DND-41 (cell line): ENCODE measurements at regions not wholly inside any gene's neighbourhood (a gene's known extent, or its start where the extent isn't known, plus 50 kb on each side); places are given as distances from the start of the nearest gene placed in this dataset.

Source experiments
- ATAC-seq: fragments of 200-7000 bp; cut with Tn5 transposase; 3 replicates; pipeline ENCODE4 v1.9.1; 2021; ENCODE audit warnings: low read depth; ENCODE audit not compliant: insufficient read depth
- DNase-seq: peaks from one replicate; pipeline ENCODE4 v3.0.0-alpha.2; 2020
- H2AFZ ChIP-seq: 2 replicates; pipeline ENCODE4 v1.6.0; 2012; ENCODE audit warnings: low read depth, low read length
- H3K27ac ChIP-seq: 2 replicates; pipeline ENCODE4 v1.5.1; 2012; ENCODE audit warnings: low read length, inconsistent platforms
- H3K27me3 ChIP-seq: fragments of 200-600 bp; sonication (generic); 2 replicates; pipeline ENCODE4 v1.6.0; 2012; ENCODE audit warnings: low read length, mild to moderate bottlenecking, inconsistent platforms; ENCODE audit not compliant: insufficient read depth, poor library complexity
- H3K36me3 ChIP-seq: 2 replicates; pipeline ENCODE4 v1.5.1; 2012; ENCODE audit warnings: low read length, inconsistent platforms; ENCODE audit not compliant: insufficient read depth
- H3K4me1 ChIP-seq: 2 replicates; pipeline ENCODE4 v1.5.1; 2012; ENCODE audit warnings: mild to moderate bottlenecking, low read length; ENCODE audit not compliant: insufficient read depth
- H3K4me2 ChIP-seq: 2 replicates; pipeline ENCODE4 v1.6.0; 2012; ENCODE audit warnings: mild to moderate bottlenecking, moderate library complexity, low read length, inconsistent platforms; ENCODE audit not compliant: insufficient read depth
- H3K4me3 ChIP-seq, 2 experiments: fragments of 200-600 bp in 1 of 2; shearing (Covaris generic) in 1 of 2; 2 replicates each; pipeline ENCODE4 v1.5.1; 2012 to 2016; ENCODE audit warnings: inconsistent platforms in 2 of 2, low read length in 2 of 2, mild to moderate bottlenecking in 2 of 2, low read depth in 1 of 2, moderate library complexity in 1 of 2
- H3K79me2 ChIP-seq: 2 replicates; pipeline ENCODE4 v1.6.0; 2012; ENCODE audit warnings: low read length, inconsistent platforms; ENCODE audit not compliant: insufficient read depth
- H3K9ac ChIP-seq: 2 replicates; pipeline ENCODE4 v1.6.0; 2012; ENCODE audit warnings: low read depth, mild to moderate bottlenecking, inconsistent platforms, low read length, moderate library complexity
- H3K9me3 ChIP-seq: 2 replicates; pipeline ENCODE4 v1.5.1; 2012; ENCODE audit warnings: low read length, moderate library complexity, mild to moderate bottlenecking, inconsistent platforms; ENCODE audit not compliant: insufficient read depth, severe bottlenecking
- H4K20me1 ChIP-seq: 2 replicates; pipeline ENCODE4 v1.6.0; 2012; ENCODE audit warnings: low read length; ENCODE audit not compliant: insufficient read depth
- EZH2 ChIP-seq: IDR thresholded peaks from 3 replicates; pipeline ENCODE4 v1.6.1; 2012; ENCODE audit warnings: borderline replicate concordance, low read depth, mild to moderate bottlenecking, moderate library complexity, low read length, inconsistent platforms; ENCODE audit not compliant: severe bottlenecking
- TF ChIP-seq, protein P1 (sequence below): IDR thresholded peaks from 2 replicates; pipeline ENCODE4 v1.5.1; 2012; ENCODE audit warnings: borderline replicate concordance, low read length, moderate library complexity, mild to moderate bottlenecking; ENCODE audit not compliant: poor library complexity, severe bottlenecking; ENCODE audit errors: extremely low read depth

DNA sequence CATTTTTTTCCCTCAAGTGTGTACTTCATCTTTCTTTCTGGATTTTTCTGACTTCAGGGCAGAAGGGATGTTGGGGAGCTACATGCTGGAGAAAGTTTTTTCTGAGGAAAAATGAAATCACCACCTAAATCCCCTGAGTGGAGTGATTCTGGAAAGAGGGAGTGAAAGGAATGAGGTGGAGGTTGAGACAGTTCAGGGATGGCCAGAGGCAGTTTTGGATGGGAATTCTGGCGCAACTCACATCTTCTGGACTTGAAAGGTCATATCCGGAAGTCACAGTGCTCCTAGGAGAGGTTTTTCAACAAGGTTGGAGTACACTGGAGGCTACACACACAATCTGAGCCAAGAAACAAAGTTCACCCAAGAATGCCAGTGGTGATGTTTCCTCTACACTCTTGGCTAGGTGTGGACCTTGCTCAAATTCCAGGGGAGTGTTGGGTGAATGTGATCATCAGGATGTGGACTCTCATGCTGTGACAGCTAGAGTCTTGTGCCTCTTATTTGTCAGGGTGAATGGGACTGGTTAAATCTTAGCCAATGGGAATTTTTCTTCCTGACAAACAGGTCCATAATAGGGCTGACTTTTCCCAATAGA is 161.5 kb downstream of the HLX start:
- no peaks in the 10 kb centered on the region for H4K20me1 ChIP-seq
- H3K4me2 ChIP-seq, result no peak overlapping the region
- no peak overlapping the region for H3K27ac ChIP-seq
- DNase-seq (no peak), ATAC-seq (no peak)
- no peaks in the 10 kb centered on the region for H3K27me3 ChIP-seq
- no peaks in the 10 kb centered on the region for H3K79me2 ChIP-seq
- no peaks in the 10 kb centered on the region for H3K4me1 ChIP-seq
- H3K9ac ChIP-seq, result no peak overlapping the region
- no peaks in the 10 kb centered on the region for H3K36me3 ChIP-seq
- H3K4me3 ChIP-seq, result no peak overlapping the region
- TF ChIP-seq EZH2, result no peak
- TF ChIP-seq, protein P1, sequence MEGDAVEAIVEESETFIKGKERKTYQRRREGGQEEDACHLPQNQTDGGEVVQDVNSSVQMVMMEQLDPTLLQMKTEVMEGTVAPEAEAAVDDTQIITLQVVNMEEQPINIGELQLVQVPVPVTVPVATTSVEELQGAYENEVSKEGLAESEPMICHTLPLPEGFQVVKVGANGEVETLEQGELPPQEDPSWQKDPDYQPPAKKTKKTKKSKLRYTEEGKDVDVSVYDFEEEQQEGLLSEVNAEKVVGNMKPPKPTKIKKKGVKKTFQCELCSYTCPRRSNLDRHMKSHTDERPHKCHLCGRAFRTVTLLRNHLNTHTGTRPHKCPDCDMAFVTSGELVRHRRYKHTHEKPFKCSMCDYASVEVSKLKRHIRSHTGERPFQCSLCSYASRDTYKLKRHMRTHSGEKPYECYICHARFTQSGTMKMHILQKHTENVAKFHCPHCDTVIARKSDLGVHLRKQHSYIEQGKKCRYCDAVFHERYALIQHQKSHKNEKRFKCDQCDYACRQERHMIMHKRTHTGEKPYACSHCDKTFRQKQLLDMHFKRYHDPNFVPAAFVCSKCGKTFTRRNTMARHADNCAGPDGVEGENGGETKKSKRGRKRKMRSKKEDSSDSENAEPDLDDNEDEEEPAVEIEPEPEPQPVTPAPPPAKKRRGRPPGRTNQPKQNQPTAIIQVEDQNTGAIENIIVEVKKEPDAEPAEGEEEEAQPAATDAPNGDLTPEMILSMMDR, result no peak
- no peaks in the 10 kb centered on the region for H3K9me3 ChIP-seq
- H2AFZ ChIP-seq, result no peak overlapping the region

DNA sequence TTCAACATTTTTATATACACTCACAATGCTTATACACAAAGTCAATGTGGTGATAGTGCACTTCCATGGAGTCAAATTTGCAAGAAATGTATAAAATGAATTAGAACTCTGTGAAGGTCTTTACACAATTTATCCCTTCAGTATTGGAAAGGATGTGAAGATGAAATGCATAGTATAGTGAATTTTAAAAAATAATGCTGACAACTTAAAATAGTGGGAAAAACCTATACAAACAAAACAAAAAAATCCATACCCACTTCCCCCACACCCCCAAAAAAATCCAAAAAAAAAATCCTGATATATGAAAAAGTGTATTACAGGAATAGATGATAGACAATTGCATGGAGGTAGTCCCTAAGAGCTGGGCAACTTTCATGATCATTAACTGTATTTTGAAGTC is 165.3 kb downstream of the HLX start:
- Histone ChIP-seq H3K4me1 (no peaks in the 10 kb centered on the region), H3K27ac (no peak overlapping the region), H3K4me3 (no peak overlapping the region), H4K20me1 (no peaks in the 10 kb centered on the region), H3K79me2 (no peaks in the 10 kb centered on the region), H3K9me3 (no peaks in the 10 kb centered on the region), H3K36me3 (no peaks in the 10 kb centered on the region), H3K27me3 (no peaks in the 10 kb centered on the region), H3K4me2 (no peak overlapping the region), H3K9ac (no peak overlapping the region), H2AFZ (no peak overlapping the region)
- no peak for DNase-seq
- ATAC-seq, result no peak
- no peak for TF ChIP-seq EZH2
- TF ChIP-seq, protein P1, result no peak

DNA sequence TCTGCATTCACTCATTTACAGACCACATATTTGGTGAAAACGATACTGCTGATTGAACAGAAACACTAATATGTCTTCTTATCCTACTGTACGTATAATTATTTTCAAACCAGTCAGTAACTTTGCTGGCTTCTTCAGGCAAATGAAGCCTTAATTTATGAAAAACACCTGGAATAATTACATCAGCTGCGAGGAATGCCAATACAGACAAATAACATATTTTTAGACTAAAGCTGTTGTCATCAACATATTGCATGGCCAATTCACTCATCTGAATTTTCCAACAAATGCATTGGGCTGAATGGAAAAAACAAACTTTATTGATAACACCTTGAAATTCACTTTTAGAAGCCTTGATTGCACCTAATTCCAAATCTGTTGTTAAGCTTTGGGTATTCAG is 165.9 kb downstream of the HLX start:
- no peak for TF ChIP-seq EZH2
- TF ChIP-seq, protein P1, result no peak
- H3K4me1 ChIP-seq, result no peaks in the 10 kb centered on the region
- H4K20me1 ChIP-seq, result no peaks in the 10 kb centered on the region
- ATAC-seq, result no peak
- no peak for DNase-seq
- no peaks in the 10 kb centered on the region for H3K36me3 ChIP-seq
- no peaks in the 10 kb centered on the region for H3K9me3 ChIP-seq
- H3K9ac ChIP-seq, result no peak overlapping the region
- no peak overlapping the region for H3K4me2 ChIP-seq
- H3K4me3 ChIP-seq, result no peak overlapping the region
- H3K27me3 ChIP-seq, result no peaks in the 10 kb centered on the region
- no peaks in the 10 kb centered on the region for H3K79me2 ChIP-seq
- no peak overlapping the region for H2AFZ ChIP-seq
- no peak overlapping the region for H3K27ac ChIP-seq
